ENCODE measurements at regions not wholly inside any gene's neighbourhood (a gene's known extent, or its start where the extent isn't known, plus 50 kb on each side); places are given as distances from the start of the nearest gene placed in this dataset.

DNA sequence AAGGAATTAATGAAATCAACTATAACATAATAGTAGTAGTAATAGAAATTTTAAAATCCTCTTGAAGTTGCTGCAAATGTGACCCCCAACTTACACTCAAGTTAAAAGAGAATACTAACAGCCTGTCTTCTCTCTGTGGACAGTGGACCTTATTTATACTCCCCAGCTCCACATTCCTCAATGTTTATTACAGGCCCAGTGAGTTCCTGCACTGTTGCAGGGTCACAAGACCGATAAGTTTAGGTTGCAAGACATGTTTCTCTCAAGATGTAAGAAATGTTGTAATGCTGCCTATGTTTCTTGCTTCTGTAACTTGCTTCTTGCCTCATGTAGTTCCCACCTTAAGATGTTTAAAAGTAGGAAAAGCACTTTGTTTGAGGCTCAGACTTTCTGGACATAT is 888.1 kb downstream of the PDCD6IP start:
- Mint-ChIP-seq H3K9me3 (peaks cover 3% of the 10 kb centered on the region), H3K4me3 (no peak overlapping the region), H3K27ac (no peak overlapping the region), H3K4me1 (no peaks in the 10 kb centered on the region), H3K27me3 (ENCODE audit: low read depth) (no peaks in the 10 kb centered on the region; the same call in 1 of the 2 replicates), H3K36me3 (peaks cover 3% of the 10 kb centered on the region; the same call in 1 of the 2 replicates)
- DNase-seq (ENCODE audit: low spot score) (no peak), ATAC-seq (no peak)
- CTCF ChIA-PET = interaction anchor here (1.5 kb wide), 1 partner anchor 426 kb away, joined by 4 read pairs; no protein-coding TSS in a partner anchor
- TF ChIP-seq TCF7 (CRISPR knock-in tag; IDR thresholded peaks at IDR 0.05; ENCODE audit: low read depth) (no peak), NFE2L1 (CRISPR knock-in tag; IDR thresholded peaks at IDR 0.05) (no peak), ZNF121 (CRISPR knock-in tag; IDR thresholded peaks at IDR 0.05) (no peak)
- TF ChIP-seq, protein P1, sequence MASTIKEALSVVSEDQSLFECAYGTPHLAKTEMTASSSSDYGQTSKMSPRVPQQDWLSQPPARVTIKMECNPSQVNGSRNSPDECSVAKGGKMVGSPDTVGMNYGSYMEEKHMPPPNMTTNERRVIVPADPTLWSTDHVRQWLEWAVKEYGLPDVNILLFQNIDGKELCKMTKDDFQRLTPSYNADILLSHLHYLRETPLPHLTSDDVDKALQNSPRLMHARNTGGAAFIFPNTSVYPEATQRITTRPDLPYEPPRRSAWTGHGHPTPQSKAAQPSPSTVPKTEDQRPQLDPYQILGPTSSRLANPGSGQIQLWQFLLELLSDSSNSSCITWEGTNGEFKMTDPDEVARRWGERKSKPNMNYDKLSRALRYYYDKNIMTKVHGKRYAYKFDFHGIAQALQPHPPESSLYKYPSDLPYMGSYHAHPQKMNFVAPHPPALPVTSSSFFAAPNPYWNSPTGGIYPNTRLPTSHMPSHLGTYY (CRISPR knock-in tag; IDR thresholded peaks at IDR 0.05) = no peak
- TF ChIP-seq, protein P2, sequence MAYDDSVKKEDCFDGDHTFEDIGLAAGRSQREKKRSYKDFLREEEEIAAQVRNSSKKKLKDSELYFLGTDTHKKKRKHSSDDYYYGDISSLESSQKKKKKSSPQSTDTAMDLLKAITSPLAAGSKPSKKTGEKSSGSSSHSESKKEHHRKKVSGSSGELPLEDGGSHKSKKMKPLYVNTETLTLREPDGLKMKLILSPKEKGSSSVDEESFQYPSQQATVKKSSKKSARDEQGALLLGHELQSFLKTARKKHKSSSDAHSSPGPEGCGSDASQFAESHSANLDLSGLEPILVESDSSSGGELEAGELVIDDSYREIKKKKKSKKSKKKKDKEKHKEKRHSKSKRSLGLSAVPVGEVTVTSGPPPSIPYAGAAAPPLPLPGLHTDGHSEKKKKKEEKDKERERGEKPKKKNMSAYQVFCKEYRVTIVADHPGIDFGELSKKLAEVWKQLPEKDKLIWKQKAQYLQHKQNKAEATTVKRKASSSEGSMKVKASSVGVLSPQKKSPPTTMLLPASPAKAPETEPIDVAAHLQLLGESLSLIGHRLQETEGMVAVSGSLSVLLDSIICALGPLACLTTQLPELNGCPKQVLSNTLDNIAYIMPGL (CRISPR knock-in tag; IDR thresholded peaks at IDR 0.05) = no peak
- TF ChIP-seq, protein P3, sequence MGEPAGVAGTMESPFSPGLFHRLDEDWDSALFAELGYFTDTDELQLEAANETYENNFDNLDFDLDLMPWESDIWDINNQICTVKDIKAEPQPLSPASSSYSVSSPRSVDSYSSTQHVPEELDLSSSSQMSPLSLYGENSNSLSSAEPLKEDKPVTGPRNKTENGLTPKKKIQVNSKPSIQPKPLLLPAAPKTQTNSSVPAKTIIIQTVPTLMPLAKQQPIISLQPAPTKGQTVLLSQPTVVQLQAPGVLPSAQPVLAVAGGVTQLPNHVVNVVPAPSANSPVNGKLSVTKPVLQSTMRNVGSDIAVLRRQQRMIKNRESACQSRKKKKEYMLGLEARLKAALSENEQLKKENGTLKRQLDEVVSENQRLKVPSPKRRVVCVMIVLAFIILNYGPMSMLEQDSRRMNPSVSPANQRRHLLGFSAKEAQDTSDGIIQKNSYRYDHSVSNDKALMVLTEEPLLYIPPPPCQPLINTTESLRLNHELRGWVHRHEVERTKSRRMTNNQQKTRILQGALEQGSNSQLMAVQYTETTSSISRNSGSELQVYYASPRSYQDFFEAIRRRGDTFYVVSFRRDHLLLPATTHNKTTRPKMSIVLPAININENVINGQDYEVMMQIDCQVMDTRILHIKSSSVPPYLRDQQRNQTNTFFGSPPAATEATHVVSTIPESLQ (CRISPR knock-in tag; IDR thresholded peaks at IDR 0.05) = no peak
- TF ChIP-seq, protein P4, sequence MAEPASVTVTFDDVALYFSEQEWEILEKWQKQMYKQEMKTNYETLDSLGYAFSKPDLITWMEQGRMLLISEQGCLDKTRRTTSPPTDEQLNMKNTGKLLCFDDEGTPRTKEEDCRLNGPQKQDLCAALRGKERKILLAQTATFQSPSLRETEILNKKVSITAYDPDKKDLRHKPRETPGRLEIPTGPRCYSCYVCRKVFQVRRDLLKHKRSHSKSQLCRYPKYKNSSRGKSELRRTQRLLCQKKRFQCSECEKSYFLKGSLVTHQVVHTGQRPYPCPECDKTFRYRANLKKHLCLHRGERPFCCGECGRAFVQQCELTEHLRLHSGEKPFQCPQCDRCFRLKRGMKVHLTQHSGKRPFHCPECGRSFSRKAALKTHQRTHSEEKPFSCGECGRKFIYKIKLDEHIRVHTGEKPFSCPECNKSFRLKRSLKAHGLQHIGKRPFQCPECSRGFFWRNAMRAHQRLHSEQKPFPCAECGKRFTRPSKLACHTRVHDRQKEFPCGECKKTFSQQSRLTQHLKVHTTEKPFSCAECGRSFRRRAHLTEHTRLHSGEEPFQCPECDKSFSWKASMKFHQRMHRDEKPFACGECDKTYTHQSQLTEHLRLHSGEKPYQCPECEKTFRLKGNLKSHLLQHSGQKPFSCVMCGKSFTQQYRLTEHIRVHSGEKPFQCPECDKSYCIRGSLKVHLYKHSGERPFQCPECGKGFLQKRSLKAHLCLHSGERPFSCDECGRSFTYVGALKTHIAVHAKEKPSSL (CRISPR knock-in tag; conservative IDR thresholded peaks at IDR 0.05) = no peak
- POLR2A ChIA-PET = no interaction called here

DNA sequence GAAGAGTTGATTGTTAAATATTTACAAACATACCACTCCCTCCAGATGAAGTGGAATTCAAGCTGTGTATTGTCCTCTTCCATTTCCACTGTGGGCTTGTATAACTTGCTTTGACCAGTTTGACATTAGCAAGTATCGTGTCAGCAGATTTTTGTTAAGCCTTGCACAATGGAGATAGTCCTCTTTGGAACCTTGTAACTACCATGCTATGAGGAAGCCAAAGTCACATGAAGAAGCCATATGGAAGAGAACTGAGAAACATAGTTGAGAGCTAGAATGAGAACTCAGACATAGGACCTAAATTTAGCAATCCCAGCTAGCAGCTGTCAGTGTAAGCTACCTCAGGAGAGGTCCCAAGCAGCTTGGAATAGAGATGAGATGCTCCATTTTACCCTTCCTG is 889.2 kb downstream of the PDCD6IP start:
- ChIA-PET POLR2A (no interaction called here), CTCF (no interaction called here)
- no peak for ATAC-seq
- no peak for DNase-seq (ENCODE audit: low spot score)
- Mint-ChIP-seq H3K4me1 (no peaks in the 10 kb centered on the region), H3K27ac (no peak overlapping the region), H3K4me3 (no peak overlapping the region), H3K36me3 (no peaks in the 10 kb centered on the region), H3K9me3 (peaks cover 8% of the 10 kb centered on the region), H3K27me3 (ENCODE audit: low read depth) (no peaks in the 10 kb centered on the region)
- TF ChIP-seq, protein P5, sequence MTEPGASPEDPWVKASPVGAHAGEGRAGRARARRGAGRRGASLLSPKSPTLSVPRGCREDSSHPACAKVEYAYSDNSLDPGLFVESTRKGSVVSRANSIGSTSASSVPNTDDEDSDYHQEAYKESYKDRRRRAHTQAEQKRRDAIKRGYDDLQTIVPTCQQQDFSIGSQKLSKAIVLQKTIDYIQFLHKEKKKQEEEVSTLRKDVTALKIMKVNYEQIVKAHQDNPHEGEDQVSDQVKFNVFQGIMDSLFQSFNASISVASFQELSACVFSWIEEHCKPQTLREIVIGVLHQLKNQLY (CRISPR knock-in tag; IDR thresholded peaks at IDR 0.05) = no peak
- TF ChIP-seq OVOL2 (CRISPR knock-in tag; IDR thresholded peaks at IDR 0.05; ENCODE audit: borderline replicate concordance) = no peak
- TF ChIP-seq, protein P3 (CRISPR knock-in tag; IDR thresholded peaks at IDR 0.05) = no peak
- TF ChIP-seq, protein P4 (CRISPR knock-in tag; conservative IDR thresholded peaks at IDR 0.05) = no peak
- TF ChIP-seq, protein P6, sequence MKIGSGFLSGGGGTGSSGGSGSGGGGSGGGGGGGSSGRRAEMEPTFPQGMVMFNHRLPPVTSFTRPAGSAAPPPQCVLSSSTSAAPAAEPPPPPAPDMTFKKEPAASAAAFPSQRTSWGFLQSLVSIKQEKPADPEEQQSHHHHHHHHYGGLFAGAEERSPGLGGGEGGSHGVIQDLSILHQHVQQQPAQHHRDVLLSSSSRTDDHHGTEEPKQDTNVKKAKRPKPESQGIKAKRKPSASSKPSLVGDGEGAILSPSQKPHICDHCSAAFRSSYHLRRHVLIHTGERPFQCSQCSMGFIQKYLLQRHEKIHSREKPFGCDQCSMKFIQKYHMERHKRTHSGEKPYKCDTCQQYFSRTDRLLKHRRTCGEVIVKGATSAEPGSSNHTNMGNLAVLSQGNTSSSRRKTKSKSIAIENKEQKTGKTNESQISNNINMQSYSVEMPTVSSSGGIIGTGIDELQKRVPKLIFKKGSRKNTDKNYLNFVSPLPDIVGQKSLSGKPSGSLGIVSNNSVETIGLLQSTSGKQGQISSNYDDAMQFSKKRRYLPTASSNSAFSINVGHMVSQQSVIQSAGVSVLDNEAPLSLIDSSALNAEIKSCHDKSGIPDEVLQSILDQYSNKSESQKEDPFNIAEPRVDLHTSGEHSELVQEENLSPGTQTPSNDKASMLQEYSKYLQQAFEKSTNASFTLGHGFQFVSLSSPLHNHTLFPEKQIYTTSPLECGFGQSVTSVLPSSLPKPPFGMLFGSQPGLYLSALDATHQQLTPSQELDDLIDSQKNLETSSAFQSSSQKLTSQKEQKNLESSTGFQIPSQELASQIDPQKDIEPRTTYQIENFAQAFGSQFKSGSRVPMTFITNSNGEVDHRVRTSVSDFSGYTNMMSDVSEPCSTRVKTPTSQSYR (CRISPR knock-in tag; IDR thresholded peaks at IDR 0.05) = no peak
- TF ChIP-seq ZNF232 (CRISPR knock-in tag; IDR thresholded peaks at IDR 0.05) = no peak
- no peak for TF ChIP-seq TP53 (CRISPR knock-in tag; IDR thresholded peaks at IDR 0.05)
- TF ChIP-seq, protein P7, sequence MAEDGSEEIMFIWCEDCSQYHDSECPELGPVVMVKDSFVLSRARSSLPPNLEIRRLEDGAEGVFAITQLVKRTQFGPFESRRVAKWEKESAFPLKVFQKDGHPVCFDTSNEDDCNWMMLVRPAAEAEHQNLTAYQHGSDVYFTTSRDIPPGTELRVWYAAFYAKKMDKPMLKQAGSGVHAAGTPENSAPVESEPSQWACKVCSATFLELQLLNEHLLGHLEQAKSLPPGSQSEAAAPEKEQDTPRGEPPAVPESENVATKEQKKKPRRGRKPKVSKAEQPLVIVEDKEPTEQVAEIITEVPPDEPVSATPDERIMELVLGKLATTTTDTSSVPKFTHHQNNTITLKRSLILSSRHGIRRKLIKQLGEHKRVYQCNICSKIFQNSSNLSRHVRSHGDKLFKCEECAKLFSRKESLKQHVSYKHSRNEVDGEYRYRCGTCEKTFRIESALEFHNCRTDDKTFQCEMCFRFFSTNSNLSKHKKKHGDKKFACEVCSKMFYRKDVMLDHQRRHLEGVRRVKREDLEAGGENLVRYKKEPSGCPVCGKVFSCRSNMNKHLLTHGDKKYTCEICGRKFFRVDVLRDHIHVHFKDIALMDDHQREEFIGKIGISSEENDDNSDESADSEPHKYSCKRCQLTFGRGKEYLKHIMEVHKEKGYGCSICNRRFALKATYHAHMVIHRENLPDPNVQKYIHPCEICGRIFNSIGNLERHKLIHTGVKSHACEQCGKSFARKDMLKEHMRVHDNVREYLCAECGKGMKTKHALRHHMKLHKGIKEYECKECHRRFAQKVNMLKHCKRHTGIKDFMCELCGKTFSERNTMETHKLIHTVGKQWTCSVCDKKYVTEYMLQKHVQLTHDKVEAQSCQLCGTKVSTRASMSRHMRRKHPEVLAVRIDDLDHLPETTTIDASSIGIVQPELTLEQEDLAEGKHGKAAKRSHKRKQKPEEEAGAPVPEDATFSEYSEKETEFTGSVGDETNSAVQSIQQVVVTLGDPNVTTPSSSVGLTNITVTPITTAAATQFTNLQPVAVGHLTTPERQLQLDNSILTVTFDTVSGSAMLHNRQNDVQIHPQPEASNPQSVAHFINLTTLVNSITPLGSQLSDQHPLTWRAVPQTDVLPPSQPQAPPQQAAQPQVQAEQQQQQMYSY (CRISPR knock-in tag; IDR thresholded peaks at IDR 0.05) = no peak

All from WTC11 (cell line).